ENCODE measurements at regions not wholly inside any gene's neighbourhood (a gene's known extent, or its start where the extent isn't known, plus 50 kb on each side); places are given as distances from the start of the nearest gene placed in this dataset.

GRCh38 chr3:127410678-127411077 lies 122.8 kb upstream of the PRR20G start:
- TF ChIP-seq MAZ (IDR thresholded peaks at IDR 0.05; ENCODE audit: borderline replicate concordance, low read depth, low read length): no peak
- no peak for TF ChIP-seq CTCF (conservative IDR thresholded peaks at IDR 0.05; ENCODE audit: low read depth, low read length)

All from IMR-90 (cell line).